ENCODE measurements at regions not wholly inside any gene's neighbourhood (a gene's known extent, or its start where the extent isn't known, plus 50 kb on each side); places are given as distances from the start of the nearest gene placed in this dataset.

DNA sequence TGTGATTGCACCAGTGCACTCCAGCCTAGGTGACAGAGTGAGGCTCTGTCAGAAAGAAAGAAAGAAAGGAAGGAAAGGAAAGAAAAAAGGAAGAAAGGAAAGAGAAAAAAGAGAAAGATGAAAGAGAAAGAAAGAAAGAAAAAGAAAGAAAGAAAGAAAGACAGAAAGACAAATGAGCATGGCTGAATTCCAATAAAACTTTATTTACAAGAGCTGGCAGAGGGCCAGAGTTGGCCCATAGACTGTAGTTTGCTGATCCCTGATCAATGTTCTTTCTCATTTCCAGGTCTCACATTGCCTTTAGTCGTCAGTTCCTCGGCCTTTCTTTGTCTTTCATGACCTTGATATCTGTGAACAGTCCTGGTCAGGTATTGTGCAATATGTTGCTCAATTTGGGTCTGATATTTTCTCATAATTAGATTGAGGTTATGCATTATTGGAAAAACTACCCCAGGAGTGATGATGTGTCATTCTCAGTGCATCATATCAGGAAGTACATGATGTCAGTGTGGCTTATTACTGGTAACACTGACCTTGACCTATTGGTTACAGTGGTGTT lies 68.5 kb upstream of the MED9 start:
- DNase-seq (ENCODE audit: low read depth, low spot score): no peak
- no peaks in the 10 kb centered on the region for H4K20me1 ChIP-seq (ENCODE audit: insufficient read depth)
- H3K4me1 ChIP-seq (ENCODE audit: control insufficient read depth in 1 of 2, insufficient read depth in 2 of 2, low read length in 2 of 2): no peaks in the 10 kb centered on the region
- ChIA-PET RAD21 (ENCODE audit: low non-redundant PET in 1 of 2, low total read pairs in 2 of 2, uncharacterized antibody in 2 of 2, unreplicated experiment in 2 of 2) (no interaction called here), POLR2A (no interaction called here), CTCF (interaction anchor here (1.6 kb wide), 1 partner anchor 21 kb away, joined by 5 read pairs; no protein-coding TSS in a partner anchor)
- no peaks in the 10 kb centered on the region for H3K9me2 ChIP-seq (ENCODE audit: insufficient read depth)
- BruUV-seq (replicated peaks): no TSS peak
- no peak for ATAC-seq
- no peaks in the 10 kb centered on the region for H3K79me2 ChIP-seq (ENCODE audit: insufficient read depth, low read length)
- no peak overlapping the region for H3K4me3 ChIP-seq (replicated peaks in 1 of 2; ENCODE audit: low read depth in 1 of 2, low read length in 2 of 2)
- intact Hi-C loops (cut with micrococcal nuclease): no loop called here
- TF ChIP-seq, protein P1, sequence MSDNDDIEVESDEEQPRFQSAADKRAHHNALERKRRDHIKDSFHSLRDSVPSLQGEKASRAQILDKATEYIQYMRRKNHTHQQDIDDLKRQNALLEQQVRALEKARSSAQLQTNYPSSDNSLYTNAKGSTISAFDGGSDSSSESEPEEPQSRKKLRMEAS (IDR thresholded peaks at IDR 0.05): no peak
- peak; percentile 39; the same call in 1 of the 2 replicates for TF ChIP-seq CEBPB (IDR thresholded peaks at IDR 0.05; ENCODE audit: low read depth)
- H3K9me3 ChIP-seq (ENCODE audit: control insufficient read depth in 1 of 2, insufficient read depth in 1 of 2, low read depth in 1 of 2, low read length in 2 of 2): no peaks in the 10 kb centered on the region
- H2AFZ ChIP-seq (ENCODE audit: low read depth, low read length, poor library complexity, severe bottlenecking): no peak overlapping the region
- no peak overlapping the region for H3K9ac ChIP-seq (ENCODE audit: low read length)
- H3K4me2 ChIP-seq (ENCODE audit: low read length): no peak overlapping the region
- no peak overlapping the region for H3K27ac ChIP-seq (ENCODE audit: low read depth, low read length)
- H3K27me3 ChIP-seq (ENCODE audit: insufficient read depth, low read length): no peaks in the 10 kb centered on the region
- no peaks in the 10 kb centered on the region for H3K36me3 ChIP-seq (ENCODE audit: control insufficient read depth in 1 of 2, insufficient read depth in 2 of 2, low read length in 2 of 2)

DNA sequence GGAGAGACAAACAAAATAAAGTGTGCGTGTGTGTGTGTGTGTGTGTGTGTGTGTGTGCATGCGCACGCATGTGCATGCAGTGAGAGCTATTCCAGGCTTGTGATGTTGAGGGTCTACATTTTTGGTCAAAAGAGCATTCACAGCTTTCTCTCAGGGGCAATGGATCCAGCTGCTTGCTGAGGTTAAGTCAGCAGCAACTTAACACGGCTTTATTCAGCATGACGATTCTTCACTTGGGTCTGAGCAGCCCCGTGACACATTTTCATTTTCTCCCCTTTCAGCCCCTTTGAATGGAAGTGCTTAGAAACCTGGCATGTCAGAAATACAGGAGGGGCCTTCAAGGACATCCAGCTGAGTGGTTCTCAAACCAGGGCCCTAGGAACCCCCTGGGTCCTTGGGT lies 66.4 kb upstream of the MED9 start:
- ChIA-PET POLR2A (no interaction called here), RAD21 (ENCODE audit: low non-redundant PET in 1 of 2, low total read pairs in 2 of 2, uncharacterized antibody in 2 of 2, unreplicated experiment in 2 of 2) (interaction anchor here in 1 of 2 experiments (0.7 kb wide), 1 partner anchor 164 kb away, joined by 3 read pairs; no protein-coding TSS in a partner anchor), CTCF (no interaction called here)
- no peak overlapping the region for H3K4me3 ChIP-seq (replicated peaks in 1 of 2; ENCODE audit: low read depth in 1 of 2, low read length in 2 of 2)
- no peak overlapping the region for H3K4me2 ChIP-seq (ENCODE audit: low read length)
- H3K4me1 ChIP-seq (ENCODE audit: control insufficient read depth in 1 of 2, insufficient read depth in 2 of 2, low read length in 2 of 2): no peaks in the 10 kb centered on the region
- no peak overlapping the region for H3K9ac ChIP-seq (ENCODE audit: low read length)
- no peaks in the 10 kb centered on the region for H3K79me2 ChIP-seq (ENCODE audit: insufficient read depth, low read length)
- no peaks in the 10 kb centered on the region for H4K20me1 ChIP-seq (ENCODE audit: insufficient read depth)
- no TSS peak for BruUV-seq (replicated peaks)
- intact Hi-C loops (cut with micrococcal nuclease): no loop called here
- DNase-seq (ENCODE audit: low read depth, low spot score): no peak
- no peaks in the 10 kb centered on the region for H3K36me3 ChIP-seq (ENCODE audit: control insufficient read depth in 1 of 2, insufficient read depth in 2 of 2, low read length in 2 of 2)
- no peak for ATAC-seq
- no peaks in the 10 kb centered on the region for H3K9me3 ChIP-seq (ENCODE audit: control insufficient read depth in 1 of 2, insufficient read depth in 1 of 2, low read depth in 1 of 2, low read length in 2 of 2)
- H3K27ac ChIP-seq (ENCODE audit: low read depth, low read length): no peak overlapping the region
- no peaks in the 10 kb centered on the region for H3K9me2 ChIP-seq (ENCODE audit: insufficient read depth)
- no peak overlapping the region for H2AFZ ChIP-seq (ENCODE audit: low read depth, low read length, poor library complexity, severe bottlenecking)
- H3K27me3 ChIP-seq (ENCODE audit: insufficient read depth, low read length): no peaks in the 10 kb centered on the region
- TF ChIP-seq SIN3A (IDR thresholded peaks at IDR 0.05; ENCODE audit: low read depth) (no peak), POLR2A (IDR thresholded peaks at IDR 0.05; ENCODE audit: borderline replicate concordance, extremely low read depth, insufficient read depth, insufficient read length) (no peak), EZH2phosphoT487 (IDR thresholded peaks at IDR 0.05; ENCODE audit: borderline replicate concordance) (no peak), SP1 (IDR thresholded peaks at IDR 0.05; ENCODE audit: low read depth) (no peak), CEBPB (IDR thresholded peaks at IDR 0.05; ENCODE audit: low read depth) (no peak), ELF1 (IDR thresholded peaks at IDR 0.05; ENCODE audit: borderline replicate concordance, low read depth) (no peak), ZBTB33 (IDR thresholded peaks at IDR 0.05; ENCODE audit: extremely low read depth, insufficient replicate concordance, low read length) (no peak), YY1 (IDR thresholded peaks at IDR 0.05; ENCODE audit: extremely low read depth, insufficient replicate concordance, low read depth, low read length) (no peak), EZH2 (IDR thresholded peaks at IDR 0.05) (no peak)
- TF ChIP-seq, protein P2, sequence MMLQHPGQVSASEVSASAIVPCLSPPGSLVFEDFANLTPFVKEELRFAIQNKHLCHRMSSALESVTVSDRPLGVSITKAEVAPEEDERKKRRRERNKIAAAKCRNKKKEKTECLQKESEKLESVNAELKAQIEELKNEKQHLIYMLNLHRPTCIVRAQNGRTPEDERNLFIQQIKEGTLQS (IDR thresholded peaks at IDR 0.05): no peak
- TF ChIP-seq, protein P3, sequence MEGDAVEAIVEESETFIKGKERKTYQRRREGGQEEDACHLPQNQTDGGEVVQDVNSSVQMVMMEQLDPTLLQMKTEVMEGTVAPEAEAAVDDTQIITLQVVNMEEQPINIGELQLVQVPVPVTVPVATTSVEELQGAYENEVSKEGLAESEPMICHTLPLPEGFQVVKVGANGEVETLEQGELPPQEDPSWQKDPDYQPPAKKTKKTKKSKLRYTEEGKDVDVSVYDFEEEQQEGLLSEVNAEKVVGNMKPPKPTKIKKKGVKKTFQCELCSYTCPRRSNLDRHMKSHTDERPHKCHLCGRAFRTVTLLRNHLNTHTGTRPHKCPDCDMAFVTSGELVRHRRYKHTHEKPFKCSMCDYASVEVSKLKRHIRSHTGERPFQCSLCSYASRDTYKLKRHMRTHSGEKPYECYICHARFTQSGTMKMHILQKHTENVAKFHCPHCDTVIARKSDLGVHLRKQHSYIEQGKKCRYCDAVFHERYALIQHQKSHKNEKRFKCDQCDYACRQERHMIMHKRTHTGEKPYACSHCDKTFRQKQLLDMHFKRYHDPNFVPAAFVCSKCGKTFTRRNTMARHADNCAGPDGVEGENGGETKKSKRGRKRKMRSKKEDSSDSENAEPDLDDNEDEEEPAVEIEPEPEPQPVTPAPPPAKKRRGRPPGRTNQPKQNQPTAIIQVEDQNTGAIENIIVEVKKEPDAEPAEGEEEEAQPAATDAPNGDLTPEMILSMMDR (IDR thresholded peaks at IDR 0.05 in 2 of 3, conservative IDR thresholded peaks at IDR 0.05 in 1 of 3; ENCODE audit: borderline replicate concordance in 1 of 3, insufficient read depth in 1 of 3, low read depth in 2 of 3, low read length in 2 of 3): no peak
